ENCODE measurements at regions not wholly inside any gene's neighbourhood (a gene's known extent, or its start where the extent isn't known, plus 50 kb on each side); places are given as distances from the start of the nearest gene placed in this dataset.

DNA sequence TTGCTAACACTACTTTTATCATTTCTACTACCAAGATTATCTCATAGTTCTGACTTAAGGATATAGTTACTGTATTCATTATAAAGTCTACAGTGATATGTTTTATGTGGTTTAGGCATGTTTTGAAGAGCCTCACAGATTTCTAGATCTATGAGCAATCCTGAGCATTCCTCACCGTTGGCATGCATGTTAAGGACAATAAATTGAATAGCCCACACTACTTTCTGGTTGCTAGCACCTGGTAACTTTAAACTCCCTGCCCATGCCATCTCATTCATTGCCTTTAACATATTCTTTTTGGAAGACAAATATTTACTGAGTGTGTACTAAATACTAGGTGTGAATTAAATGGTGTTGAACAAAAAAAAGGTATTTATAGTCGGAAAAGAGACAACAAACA is 868.1 kb upstream of the CDH9 start:
- Histone ChIP-seq H3K36me3 (no peaks in the 10 kb centered on the region), H3K27me3 (replicated peaks; ENCODE audit: insufficient read depth) (no peaks in the 10 kb centered on the region), H3K27ac (no peak overlapping the region), H3K4me3 (no peak overlapping the region), H3K9me3 (no peaks in the 10 kb centered on the region), H3K4me1 (ENCODE audit: control insufficient read depth in 1 of 2, low read depth in 2 of 2) (no peaks in the 10 kb centered on the region)
- DNase-seq (ENCODE audit: low spot score), result no peak
- TF ChIP-seq CTCF (IDR thresholded peaks at IDR 0.05), result no peak
- no peak for ATAC-seq (ENCODE audit: insufficient number of reproducible peaks, low FRiP score, low read depth)

DNA sequence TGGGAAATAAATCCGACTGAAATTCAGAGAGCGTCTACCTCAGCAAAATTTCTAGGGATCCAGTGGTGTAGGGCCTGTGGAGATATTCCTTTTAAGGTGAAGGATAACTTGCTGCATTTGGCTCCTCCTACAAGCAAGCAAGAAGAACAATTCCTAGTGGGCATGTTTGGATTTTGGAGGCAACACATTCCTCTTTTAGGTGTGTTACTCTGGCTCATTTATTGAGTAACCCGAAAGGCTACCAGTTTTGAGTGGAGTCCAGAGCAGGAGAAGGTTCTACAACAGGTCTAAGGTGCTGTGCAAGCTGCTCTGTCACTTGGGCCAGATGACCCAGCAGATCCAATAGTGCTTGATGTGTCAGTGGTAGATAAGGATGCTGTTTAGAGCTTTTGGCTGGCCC is 862.4 kb upstream of the CDH9 start:
- H3K36me3 ChIP-seq, result no peaks in the 10 kb centered on the region
- no peak for ATAC-seq (ENCODE audit: insufficient number of reproducible peaks, low FRiP score, low read depth)
- H3K27me3 ChIP-seq (replicated peaks; ENCODE audit: insufficient read depth), result no peaks in the 10 kb centered on the region
- DNase-seq (ENCODE audit: low spot score), result no peak
- H3K9me3 ChIP-seq, result no peaks in the 10 kb centered on the region
- H3K4me3 ChIP-seq, result no peak overlapping the region
- TF ChIP-seq CTCF (IDR thresholded peaks at IDR 0.05), result no peak
- H3K27ac ChIP-seq, result no peak overlapping the region
- no peaks in the 10 kb centered on the region for H3K4me1 ChIP-seq (ENCODE audit: control insufficient read depth in 1 of 2, low read depth in 2 of 2)

GRCh38 chr5:27876071-27876470 is 837.7 kb upstream of the CDH9 start:
- H3K27me3 ChIP-seq (replicated peaks; ENCODE audit: insufficient read depth), result no peaks in the 10 kb centered on the region
- no peaks in the 10 kb centered on the region for H3K4me1 ChIP-seq (ENCODE audit: control insufficient read depth in 1 of 2, low read depth in 2 of 2)
- H3K4me3 ChIP-seq, result no peak overlapping the region
- H3K9me3 ChIP-seq, result no peaks in the 10 kb centered on the region
- DNase-seq (ENCODE audit: low spot score), result no peak
- no peak for ATAC-seq (ENCODE audit: insufficient number of reproducible peaks, low FRiP score, low read depth)
- H3K27ac ChIP-seq, result no peak overlapping the region
- H3K36me3 ChIP-seq, result no peaks in the 10 kb centered on the region
- TF ChIP-seq CTCF (IDR thresholded peaks at IDR 0.05), result no peak

GRCh38 chr5:27875148-27875547 is 836.8 kb upstream of the CDH9 start:
- no peak for DNase-seq (ENCODE audit: low spot score)
- TF ChIP-seq CTCF (IDR thresholded peaks at IDR 0.05), result no peak
- Histone ChIP-seq H3K27me3 (replicated peaks; ENCODE audit: insufficient read depth) (no peaks in the 10 kb centered on the region), H3K27ac (no peak overlapping the region), H3K4me3 (no peak overlapping the region), H3K9me3 (no peaks in the 10 kb centered on the region), H3K4me1 (ENCODE audit: control insufficient read depth in 1 of 2, low read depth in 2 of 2) (no peaks in the 10 kb centered on the region), H3K36me3 (no peaks in the 10 kb centered on the region)
- no peak for ATAC-seq (ENCODE audit: insufficient number of reproducible peaks, low FRiP score, low read depth)

- DNase-seq (ENCODE audit: low spot score) (no peak), ATAC-seq (ENCODE audit: insufficient number of reproducible peaks, low FRiP score, low read depth) (no peak)
- H3K36me3 ChIP-seq, result no peaks in the 10 kb centered on the region
- no peak for TF ChIP-seq CTCF (IDR thresholded peaks at IDR 0.05)
- H3K9me3 ChIP-seq, result no peaks in the 10 kb centered on the region
- no peak overlapping the region for H3K27ac ChIP-seq
- H3K4me3 ChIP-seq, result no peak overlapping the region
- no peaks in the 10 kb centered on the region for H3K4me1 ChIP-seq (ENCODE audit: control insufficient read depth in 1 of 2, low read depth in 2 of 2)
- no peaks in the 10 kb centered on the region for H3K27me3 ChIP-seq (replicated peaks; ENCODE audit: insufficient read depth)
These were observed 829.9 kb upstream of the CDH9 start for GRCh38 chr5:27868292-27868691.
